HG02852 (cell line): ENCODE measurements at regions not wholly inside any gene's neighbourhood (a gene's known extent, or its start where the extent isn't known, plus 50 kb on each side); places are given as distances from the start of the nearest gene placed in this dataset.

Experiments used
- ATAC-seq: cut with Tn5 transposase; IDR thresholded peaks from one replicate; pipeline ENCODE4 v1.9.1; 2021; ENCODE audit warnings: mild to moderate bottlenecking, moderate library complexity; ENCODE audit not compliant: unreplicated experiment

GRCh38 chr15:26477044-26477443 lies 295.8 kb downstream of the GABRB3 start:
- no peak for ATAC-seq

GRCh38 chr15:26475554-26475953 lies 297.3 kb downstream of the GABRB3 start:
- no peak for ATAC-seq

- ATAC-seq, result no peak
These were observed 300.2 kb downstream of the GABRB3 start for GRCh38 chr15:26472661-26473060.

- no peak for ATAC-seq
These were observed 310.8 kb downstream of the GABRB3 start for GRCh38 chr15:26461847-26462608.

- ATAC-seq, result no peak
These were observed 312.7 kb downstream of the GABRB3 start for GRCh38 chr15:26460165-26460564.

- ATAC-seq, result no peak
These were observed 317.0 kb downstream of the GABRB3 start for GRCh38 chr15:26455828-26456227.

- no peak for ATAC-seq
These were observed 319.0 kb downstream of the GABRB3 start for GRCh38 chr15:26453914-26454313.

- no peak for ATAC-seq
These were observed 320.9 kb downstream of the GABRB3 start for GRCh38 chr15:26451995-26452394.

GRCh38 chr15:26449291-26449690 lies 323.6 kb downstream of the GABRB3 start:
- ATAC-seq, result no peak

- ATAC-seq, result no peak
These were observed 329.5 kb downstream of the GABRB3 start for GRCh38 chr15:26443321-26443720.

- no peak for ATAC-seq
These were observed 330.2 kb downstream of the GABRB3 start for GRCh38 chr15:26442680-26443079.

- ATAC-seq, result no peak
These were observed 333.2 kb downstream of the GABRB3 start for GRCh38 chr15:26439681-26440080.

GRCh38 chr15:26438718-26439117 lies 334.1 kb downstream of the GABRB3 start:
- ATAC-seq, result no peak

- no peak for ATAC-seq
These were observed 334.6 kb downstream of the GABRB3 start for GRCh38 chr15:26438316-26438715.

- ATAC-seq, result no peak
These were observed 339.0 kb downstream of the GABRB3 start for GRCh38 chr15:26433818-26434217.

GRCh38 chr15:26433060-26433459 lies 339.8 kb downstream of the GABRB3 start:
- ATAC-seq, result no peak

GRCh38 chr15:26421065-26421464 lies 351.8 kb downstream of the GABRB3 start:
- no peak for ATAC-seq

- no peak for ATAC-seq
These were observed 377.2 kb downstream of the GABRB3 start for GRCh38 chr15:26395624-26396023.

GRCh38 chr15:26394801-26395200 lies 378.1 kb downstream of the GABRB3 start:
- ATAC-seq, result no peak

GRCh38 chr15:26392956-26393355 lies 379.9 kb downstream of the GABRB3 start:
- ATAC-seq, result no peak

GRCh38 chr15:26391567-26392194 lies 381.2 kb downstream of the GABRB3 start:
- ATAC-seq, result no peak

GRCh38 chr15:26382444-26383072 lies 390.3 kb downstream of the GABRB3 start:
- ATAC-seq, result no peak
